Astrocyte (in vitro differentiated cells and primary cell): ENCODE measurements at regions not wholly inside any gene's neighbourhood (a gene's known extent, or its start where the extent isn't known, plus 50 kb on each side); places are given as distances from the start of the nearest gene placed in this dataset.
A peak's percentile ranks its signal among the peaks of the same experiment; 100 is the strongest.

Experiments used
- DNase-seq: peaks from one replicate; pipeline ENCODE4 v3.0.0-alpha.2; 2010; ENCODE audit warnings: low read depth
- FAIRE-seq: peaks from 2 replicates; lab custom pipeline; 2011; peaks lifted over from hg19 to GRCh38; lab: Jason Lieb, UNC
- H2AFZ ChIP-seq: 2 replicates; pipeline ENCODE4 v1.6.0; 2012; ENCODE audit warnings: low read depth, low read length, inconsistent platforms
- H3K27ac ChIP-seq: 2 replicates; pipeline ENCODE4 v1.5.1; 2011; ENCODE audit warnings: low read depth, low read length, inconsistent platforms
- H3K27me3 ChIP-seq: 2 replicates; pipeline ENCODE4 v1.6.0; 2011; ENCODE audit warnings: low read length, inconsistent platforms; ENCODE audit not compliant: insufficient read depth
- H3K36me3 ChIP-seq: 2 replicates; pipeline ENCODE4 v1.5.1; 2011; ENCODE audit warnings: low read length, inconsistent platforms; ENCODE audit not compliant: insufficient read depth
- H3K4me1 ChIP-seq: 2 replicates; pipeline ENCODE4 v1.5.1; 2011; ENCODE audit warnings: low read length, inconsistent platforms; ENCODE audit not compliant: insufficient read depth
- H3K4me2 ChIP-seq: 2 replicates; pipeline ENCODE4 v1.6.0; 2012; ENCODE audit warnings: low read length, inconsistent platforms
- H3K4me3 ChIP-seq: 2 replicates; pipeline ENCODE4 v1.5.1; 2011; ENCODE audit warnings: low read depth, mild to moderate bottlenecking, low read length, inconsistent platforms; ENCODE audit not compliant: insufficient read depth
- H3K79me2 ChIP-seq: 2 replicates; pipeline ENCODE4 v1.6.0; 2012; ENCODE audit warnings: mild to moderate bottlenecking, low read length, inconsistent platforms; ENCODE audit not compliant: insufficient read depth
- H3K9ac ChIP-seq: 2 replicates; pipeline ENCODE4 v1.6.0; 2012; ENCODE audit warnings: mild to moderate bottlenecking, low read length, inconsistent platforms
- H3K9me3 ChIP-seq: 2 replicates; pipeline ENCODE4 v1.5.1; 2012; ENCODE audit warnings: low read depth, mild to moderate bottlenecking, low read length, inconsistent platforms; ENCODE audit not compliant: insufficient read depth
- H4K20me1 ChIP-seq: 2 replicates; pipeline ENCODE4 v1.6.0; 2012; ENCODE audit warnings: low read length, inconsistent platforms; ENCODE audit not compliant: insufficient read depth
- H3K27ac Mint-ChIP-seq: one replicate; pipeline ENCODE4 v1.8.0; 2021; ENCODE audit warnings: mild to moderate bottlenecking, mixed read lengths; ENCODE audit not compliant: unreplicated experiment
- H3K27me3 Mint-ChIP-seq: one replicate; pipeline ENCODE4 v1.8.0; 2021; ENCODE audit warnings: low read depth, mixed read lengths; ENCODE audit not compliant: unreplicated experiment
- H3K36me3 Mint-ChIP-seq: one replicate; pipeline ENCODE4 v1.8.0; 2021; ENCODE audit warnings: low read depth, mixed read lengths; ENCODE audit not compliant: unreplicated experiment
- H3K4me1 Mint-ChIP-seq: one replicate; pipeline ENCODE4 v1.8.0; 2021; ENCODE audit warnings: low read depth, mixed read lengths; ENCODE audit not compliant: unreplicated experiment
- H3K4me3 Mint-ChIP-seq: one replicate; pipeline ENCODE4 v1.8.0; 2021; ENCODE audit warnings: mild to moderate bottlenecking, moderate library complexity, mixed read lengths; ENCODE audit not compliant: unreplicated experiment
- H3K9me3 Mint-ChIP-seq: one replicate; pipeline ENCODE4 v1.8.0; 2021; ENCODE audit warnings: mild to moderate bottlenecking, mixed read lengths; ENCODE audit not compliant: unreplicated experiment
- CTCF ChIP-seq: IDR thresholded peaks from 2 replicates; pipeline ENCODE4 v1.5.1; 2011; ENCODE audit warnings: low read depth, mild to moderate bottlenecking, inconsistent platforms, low read length, moderate library complexity; ENCODE audit not compliant: insufficient read depth
- EZH2 ChIP-seq: IDR thresholded peaks from 2 replicates; pipeline ENCODE4 v1.6.1; 2012; ENCODE audit warnings: mild to moderate bottlenecking, low read length, inconsistent platforms; ENCODE audit not compliant: insufficient read depth

- H3K4me1 ChIP-seq: no peaks in the 10 kb centered on the region
- H3K27me3 ChIP-seq: no peaks in the 10 kb centered on the region
- H4K20me1 ChIP-seq: no peaks in the 10 kb centered on the region
- H3K27ac ChIP-seq: no peak overlapping the region
- H3K9me3 ChIP-seq: no peaks in the 10 kb centered on the region
- no peak overlapping the region for H3K4me3 ChIP-seq
- TF ChIP-seq CTCF (no peak), EZH2 (no peak)
- H3K9ac ChIP-seq: no peak overlapping the region
- no peak overlapping the region for H3K4me2 ChIP-seq
- FAIRE-seq (no peak), DNase-seq (no peak)
- no peaks in the 10 kb centered on the region for H3K36me3 ChIP-seq
- no peak overlapping the region for H3K4me3 Mint-ChIP-seq
- no peaks in the 10 kb centered on the region for H3K4me1 Mint-ChIP-seq
- no peaks in the 10 kb centered on the region for H3K79me2 ChIP-seq
- H3K9me3 Mint-ChIP-seq: no peaks in the 10 kb centered on the region
- H2AFZ ChIP-seq: no peak overlapping the region
- peaks cover 5% of the 10 kb centered on the region for H3K36me3 Mint-ChIP-seq
- H3K27ac Mint-ChIP-seq: no peak overlapping the region
- H3K27me3 Mint-ChIP-seq: no peaks in the 10 kb centered on the region
Measured at GRCh38 chr6:53744321-53744720, 50.5 kb upstream of the LRRC1 start.

- TF ChIP-seq EZH2 (no peak), CTCF (no peak)
- Mint-ChIP-seq H3K27ac (no peak overlapping the region), H3K9me3 (no peaks in the 10 kb centered on the region), H3K4me1 (peaks cover 2% of the 10 kb centered on the region), H3K27me3 (no peaks in the 10 kb centered on the region), H3K4me3 (no peak overlapping the region), H3K36me3 (peaks cover 3% of the 10 kb centered on the region)
- FAIRE-seq: peak; percentile 63
- no peaks in the 10 kb centered on the region for H3K4me1 ChIP-seq
- no peaks in the 10 kb centered on the region for H3K79me2 ChIP-seq
- H3K4me3 ChIP-seq: no peak overlapping the region
- H4K20me1 ChIP-seq: no peaks in the 10 kb centered on the region
- H3K9ac ChIP-seq: no peak overlapping the region
- no peaks in the 10 kb centered on the region for H3K9me3 ChIP-seq
- H3K27ac ChIP-seq: no peak overlapping the region
- H3K36me3 ChIP-seq: no peaks in the 10 kb centered on the region
- no peak for DNase-seq
- H3K27me3 ChIP-seq: no peaks in the 10 kb centered on the region
- no peak overlapping the region for H3K4me2 ChIP-seq
- no peak overlapping the region for H2AFZ ChIP-seq
Measured at GRCh38 chr6:53741034-53741823, 53.6 kb upstream of the LRRC1 start.

DNA sequence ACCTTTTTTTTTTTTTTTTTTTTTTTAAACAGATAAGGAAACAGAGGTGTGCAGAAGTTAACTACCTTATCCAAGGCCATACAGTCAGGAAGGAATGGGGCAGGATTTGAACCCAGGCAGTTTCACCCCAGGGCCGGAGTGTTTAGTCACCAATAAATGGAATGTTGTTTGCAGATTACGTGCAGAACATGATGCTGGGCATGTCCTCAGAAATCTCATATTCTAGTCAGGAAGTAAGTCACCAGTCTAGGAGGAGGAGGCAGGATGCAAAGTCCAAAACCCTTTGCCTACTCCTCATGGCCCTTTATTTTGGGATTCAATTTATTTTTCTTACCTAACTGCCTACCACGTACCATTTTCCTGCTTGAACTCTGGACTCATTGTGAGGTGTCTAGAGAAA lies 57.1 kb upstream of the LRRC1 start:
- peaks cover 15% of the 10 kb centered on the region for H3K4me1 Mint-ChIP-seq
- DNase-seq (no peak), FAIRE-seq (no peak)
- Histone ChIP-seq H3K27me3 (no peaks in the 10 kb centered on the region), H3K4me2 (no peak overlapping the region), H3K9me3 (no peaks in the 10 kb centered on the region), H3K4me1 (peaks cover 7% of the 10 kb centered on the region), H3K79me2 (no peaks in the 10 kb centered on the region), H4K20me1 (no peaks in the 10 kb centered on the region), H3K36me3 (no peaks in the 10 kb centered on the region), H2AFZ (no peak overlapping the region), H3K4me3 (no peak overlapping the region), H3K27ac (no peak overlapping the region), H3K9ac (no peak overlapping the region)
- H3K27me3 Mint-ChIP-seq: no peaks in the 10 kb centered on the region
- TF ChIP-seq CTCF: no peak
- TF ChIP-seq EZH2: no peak
- H3K27ac Mint-ChIP-seq: no peak overlapping the region
- no peak overlapping the region for H3K4me3 Mint-ChIP-seq
- no peaks in the 10 kb centered on the region for H3K9me3 Mint-ChIP-seq
- H3K36me3 Mint-ChIP-seq: no peaks in the 10 kb centered on the region
